NCI-H2227 (cell line): ENCODE measurements at regions not wholly inside any gene's neighbourhood (a gene's known extent, or its start where the extent isn't known, plus 50 kb on each side); places are given as distances from the start of the nearest gene placed in this dataset.

Source experiments
- DNase-seq: peaks from one replicate; lab custom pipeline; 2025; ENCODE audit not compliant: unreplicated experiment; lab: John Stamatoyannopoulos, UW

GRCh38 chr4:145427991-145428390, 53.7 kb upstream of the SMAD1 start:
- no peak for DNase-seq

GRCh38 chr4:145427221-145427620, 54.4 kb upstream of the SMAD1 start:
- DNase-seq = no peak

DNA sequence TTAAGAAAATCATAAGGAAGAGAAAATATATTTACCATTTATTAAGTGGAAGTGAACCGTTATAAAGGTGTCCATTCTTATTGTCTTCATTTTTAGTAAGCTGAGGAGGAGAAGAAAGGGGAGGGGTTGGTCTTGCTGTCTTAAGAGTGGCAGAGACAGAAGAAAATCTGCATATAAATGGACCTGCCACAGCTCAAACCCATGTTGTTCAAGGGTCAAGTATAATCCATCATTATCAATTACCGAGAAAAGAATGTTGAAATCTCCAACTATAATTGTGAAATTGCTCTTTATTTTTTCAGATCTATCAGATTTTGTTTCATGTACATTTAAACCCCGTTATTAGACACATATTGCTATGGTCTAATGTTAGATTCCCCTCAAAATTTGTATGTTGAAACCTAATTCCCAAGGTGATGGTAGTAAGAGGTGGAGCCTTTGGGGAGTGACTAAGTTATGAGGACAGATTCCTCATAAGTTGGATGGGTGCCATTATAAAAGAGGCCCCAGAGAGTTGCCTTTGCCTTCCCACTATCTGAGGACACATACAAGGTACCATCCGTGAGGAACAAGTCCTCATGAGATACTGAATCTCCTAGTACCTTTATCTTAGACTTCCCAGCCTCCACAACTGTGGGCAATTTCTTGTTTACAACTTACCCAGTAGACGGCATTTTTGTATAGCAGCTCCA, 58.5 kb upstream of the SMAD1 start:
- DNase-seq = no peak

GRCh38 chr4:145420595-145421214, 60.9 kb upstream of the SMAD1 start:
- no peak for DNase-seq

GRCh38 chr4:145418739-145419138, 62.9 kb upstream of the SMAD1 start:
- no peak for DNase-seq

DNA sequence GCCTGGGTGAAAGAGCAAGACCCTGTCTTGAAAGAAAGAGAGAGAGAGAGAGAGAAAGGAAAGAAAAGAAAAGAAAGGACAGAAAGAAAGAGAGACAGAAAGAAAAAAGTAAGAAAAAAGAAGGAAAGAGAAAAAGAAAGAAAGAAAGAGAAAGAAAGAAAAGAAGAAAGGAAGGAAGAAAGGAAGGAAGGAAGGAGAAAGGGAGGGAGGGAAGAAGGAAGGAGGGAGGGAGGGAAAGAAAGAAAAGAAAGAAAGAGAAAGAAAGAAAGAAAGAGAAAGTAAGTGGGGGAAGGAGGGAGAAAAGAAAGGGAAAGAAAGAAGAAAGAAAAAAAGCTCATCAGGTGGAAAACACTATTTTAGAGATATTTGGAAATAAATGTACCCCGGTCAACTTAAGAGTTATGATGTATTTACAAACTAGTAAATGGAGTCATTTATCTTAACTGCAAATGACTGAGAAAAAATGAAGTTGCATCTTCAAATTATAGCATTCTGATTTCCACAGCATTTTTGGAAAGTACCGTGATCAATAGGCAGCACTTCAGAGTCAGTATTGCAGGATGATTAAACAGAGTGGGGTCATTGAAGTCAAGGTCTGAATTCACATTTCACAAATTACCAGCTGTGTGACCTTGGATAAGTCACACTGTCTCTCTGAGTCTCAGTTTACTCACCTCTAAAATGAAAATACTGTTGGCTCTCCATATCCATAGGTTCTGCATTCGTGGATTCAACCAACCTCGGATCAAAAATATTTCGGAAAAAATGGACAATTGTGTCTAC, 64.1 kb upstream of the SMAD1 start:
- no peak for DNase-seq

DNA sequence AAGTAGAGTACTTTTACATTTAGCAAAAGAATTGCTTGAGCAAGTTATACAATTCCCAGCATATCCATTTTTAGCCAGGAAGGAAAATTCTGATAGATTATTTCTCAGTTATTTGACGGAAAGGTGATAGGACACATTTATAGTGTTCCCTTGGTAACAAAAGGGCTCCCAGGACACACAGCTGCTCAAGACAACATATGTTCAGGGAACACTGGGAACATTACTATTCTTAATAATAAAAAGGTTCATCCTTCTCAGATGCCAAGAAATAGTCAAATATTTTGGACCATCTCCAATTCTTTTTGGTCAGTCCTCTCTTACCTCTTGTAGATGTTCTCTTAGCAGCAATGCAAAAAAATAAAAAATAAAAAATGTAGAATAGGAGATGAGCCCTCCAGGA, 66.8 kb upstream of the SMAD1 start:
- DNase-seq = no peak

GRCh38 chr4:145414226-145414625, 67.4 kb upstream of the SMAD1 start:
- no peak for DNase-seq

GRCh38 chr4:145406970-145407369, 74.7 kb upstream of the SMAD1 start:
- no peak for DNase-seq

DNA sequence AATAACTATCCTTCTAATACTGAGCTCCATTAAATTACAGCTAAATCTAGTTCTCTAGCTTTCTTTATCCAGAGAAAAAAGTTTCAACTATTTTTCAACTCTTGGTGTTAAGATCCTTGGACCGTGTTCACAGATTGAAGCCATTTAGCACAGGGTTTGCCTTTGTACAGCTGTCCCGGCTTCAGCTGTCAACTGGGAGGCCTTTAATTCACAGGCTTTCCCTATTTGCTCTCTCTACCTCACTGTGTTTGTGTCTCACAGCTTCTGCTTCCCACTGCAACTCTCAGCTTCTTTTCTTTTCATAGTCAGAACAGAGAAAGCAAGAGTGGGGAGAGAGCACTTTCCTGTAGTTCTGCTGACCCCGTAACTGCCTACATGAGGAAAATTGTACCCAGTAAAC, 76.9 kb upstream of the SMAD1 start:
- DNase-seq = no peak

- DNase-seq = no peak
Measured at GRCh38 chr4:145396581-145396980, 85.1 kb upstream of the SMAD1 start.

DNA sequence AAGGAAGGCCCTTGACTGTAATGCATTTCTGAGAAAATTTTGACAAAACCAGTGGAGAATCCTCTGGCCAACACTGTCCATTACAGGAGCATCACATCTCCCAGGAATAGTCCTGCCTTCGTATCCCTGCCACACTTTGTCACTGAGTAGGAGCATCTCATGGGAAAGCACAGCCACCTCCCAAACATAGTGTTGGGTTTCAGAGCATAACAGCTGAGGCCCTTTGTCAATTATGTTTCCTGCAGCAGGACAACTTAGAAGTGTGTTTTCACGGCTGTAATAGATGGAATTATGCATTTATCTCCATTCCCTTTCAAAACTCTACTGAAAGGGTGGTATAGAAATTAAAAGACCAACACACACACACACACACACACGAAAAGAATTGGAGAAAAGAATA, 91.1 kb upstream of the SMAD1 start:
- no peak for DNase-seq

DNA sequence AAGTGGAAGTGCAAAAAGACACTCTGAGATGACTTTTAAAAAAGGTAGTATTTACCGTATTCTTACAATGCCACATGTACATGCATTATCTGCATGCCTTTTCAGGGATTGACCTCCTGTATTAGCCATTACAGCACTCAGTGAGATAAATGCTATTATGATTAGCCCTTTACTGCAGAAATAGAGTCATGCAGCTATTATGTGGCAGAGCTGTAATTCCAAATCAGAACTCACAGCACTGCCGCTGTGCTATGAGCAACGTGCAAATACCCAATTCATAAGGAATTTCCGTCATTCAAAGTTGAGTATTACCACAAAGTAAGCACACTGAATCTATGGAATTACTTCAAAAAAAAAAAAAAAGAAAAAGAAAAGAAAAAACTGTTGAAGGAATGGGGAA, 92.1 kb upstream of the SMAD1 start:
- DNase-seq = no peak

- no peak for DNase-seq
Measured at GRCh38 chr4:145388043-145388442, 93.6 kb upstream of the SMAD1 start.

DNA sequence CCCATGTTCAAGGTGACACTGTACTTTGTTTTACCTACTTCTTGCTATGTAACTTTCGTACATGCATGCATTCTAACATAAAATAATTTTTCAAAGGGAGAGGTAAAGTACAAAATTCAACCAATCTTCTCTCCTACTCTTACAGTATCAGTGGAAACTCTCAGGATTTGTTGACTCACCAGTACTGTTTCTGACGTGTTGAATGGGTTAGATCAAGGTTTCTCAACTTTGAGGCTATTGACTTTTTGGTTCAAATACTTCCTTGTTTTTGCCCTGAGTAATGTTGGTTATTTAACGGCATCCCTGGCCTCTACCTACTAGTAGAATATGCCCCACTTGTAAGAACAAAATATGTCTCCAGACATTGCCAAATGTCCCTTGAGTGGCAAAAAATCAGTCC, 94.6 kb upstream of the SMAD1 start:
- no peak for DNase-seq

DNA sequence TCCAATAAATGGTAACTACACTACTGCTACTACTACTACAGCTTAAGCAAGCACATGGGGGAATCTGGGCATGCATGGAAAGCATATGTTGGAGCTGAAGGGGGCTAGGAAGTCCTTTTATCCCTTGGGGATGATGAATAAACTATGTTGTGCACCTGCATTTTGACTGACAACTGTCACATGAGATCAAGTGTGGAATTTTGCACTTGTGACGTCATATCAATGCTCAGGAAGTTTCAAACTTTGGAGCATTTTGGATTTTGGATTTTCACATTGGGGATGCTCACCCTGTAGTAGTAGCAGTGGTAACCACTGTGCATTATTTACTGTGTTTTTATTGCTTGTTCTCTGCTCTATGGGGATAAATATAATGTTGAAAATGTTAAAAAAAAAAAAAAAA, 100.5 kb upstream of the SMAD1 start:
- DNase-seq = no peak

GRCh38 chr4:145380123-145380522, 101.5 kb upstream of the SMAD1 start:
- DNase-seq = no peak

GRCh38 chr4:145375416-145375815, 106.2 kb upstream of the SMAD1 start:
- DNase-seq = peak; percentile 4

DNA sequence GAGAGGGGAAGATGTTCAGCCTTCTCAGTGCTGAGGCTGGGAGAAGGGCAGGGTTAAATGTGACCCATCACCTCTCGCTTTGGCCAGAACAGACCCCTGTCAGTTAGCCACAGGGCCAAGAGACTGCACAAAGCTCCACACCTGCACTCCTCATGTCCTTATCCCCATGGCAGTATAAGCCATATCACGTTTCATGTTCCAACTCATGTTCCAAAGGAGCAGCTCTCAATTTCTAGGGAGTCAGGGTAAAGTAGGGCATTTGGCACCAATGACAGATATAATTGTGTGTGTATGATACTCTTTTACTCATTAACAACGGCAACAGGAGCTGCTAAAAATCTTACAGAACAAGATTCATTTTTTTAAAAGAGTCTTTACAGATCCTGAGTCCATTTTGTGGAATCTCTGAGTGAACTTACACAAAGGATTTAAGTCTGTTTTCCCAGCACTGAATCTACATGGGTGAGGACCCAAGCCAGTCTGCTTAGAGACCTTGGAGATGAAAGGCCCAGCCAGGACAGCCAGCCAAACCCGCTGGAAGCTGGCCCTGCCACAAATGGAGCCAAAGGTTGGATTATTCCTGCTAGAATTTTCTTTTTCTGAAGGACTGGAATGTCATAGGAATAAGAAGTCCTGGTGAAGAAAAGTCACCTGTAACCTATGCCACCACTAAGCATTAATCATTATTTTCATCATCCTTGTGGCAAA, 129.1 kb upstream of the SMAD1 start:
- no peak for DNase-seq

GRCh38 chr4:145351922-145352321, 129.7 kb upstream of the SMAD1 start:
- DNase-seq = no peak

GRCh38 chr4:145351162-145351561, 130.5 kb upstream of the SMAD1 start:
- no peak for DNase-seq

- no peak for DNase-seq
Measured at GRCh38 chr4:145348291-145348690, 133.4 kb upstream of the SMAD1 start.
